ENCODE measurements at regions not wholly inside any gene's neighbourhood (a gene's known extent, or its start where the extent isn't known, plus 50 kb on each side); places are given as distances from the start of the nearest gene placed in this dataset.

GRCh38 chr7:84631913-84632312 lies 437.3 kb upstream of the SEMA3A start:
- TF ChIP-seq, protein P1, sequence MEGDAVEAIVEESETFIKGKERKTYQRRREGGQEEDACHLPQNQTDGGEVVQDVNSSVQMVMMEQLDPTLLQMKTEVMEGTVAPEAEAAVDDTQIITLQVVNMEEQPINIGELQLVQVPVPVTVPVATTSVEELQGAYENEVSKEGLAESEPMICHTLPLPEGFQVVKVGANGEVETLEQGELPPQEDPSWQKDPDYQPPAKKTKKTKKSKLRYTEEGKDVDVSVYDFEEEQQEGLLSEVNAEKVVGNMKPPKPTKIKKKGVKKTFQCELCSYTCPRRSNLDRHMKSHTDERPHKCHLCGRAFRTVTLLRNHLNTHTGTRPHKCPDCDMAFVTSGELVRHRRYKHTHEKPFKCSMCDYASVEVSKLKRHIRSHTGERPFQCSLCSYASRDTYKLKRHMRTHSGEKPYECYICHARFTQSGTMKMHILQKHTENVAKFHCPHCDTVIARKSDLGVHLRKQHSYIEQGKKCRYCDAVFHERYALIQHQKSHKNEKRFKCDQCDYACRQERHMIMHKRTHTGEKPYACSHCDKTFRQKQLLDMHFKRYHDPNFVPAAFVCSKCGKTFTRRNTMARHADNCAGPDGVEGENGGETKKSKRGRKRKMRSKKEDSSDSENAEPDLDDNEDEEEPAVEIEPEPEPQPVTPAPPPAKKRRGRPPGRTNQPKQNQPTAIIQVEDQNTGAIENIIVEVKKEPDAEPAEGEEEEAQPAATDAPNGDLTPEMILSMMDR (conservative IDR thresholded peaks at IDR 0.05) = no peak
- H3K27ac ChIP-seq = no peak overlapping the region

GRCh38 chr7:84629640-84630318 lies 435.2 kb upstream of the SEMA3A start:
- TF ChIP-seq, protein P1 (conservative IDR thresholded peaks at IDR 0.05) = no peak

GRCh38 chr7:84629216-84629615 lies 434.6 kb upstream of the SEMA3A start:
- TF ChIP-seq, protein P1 (conservative IDR thresholded peaks at IDR 0.05) = no peak
- H3K27ac ChIP-seq = no peak overlapping the region

More at GRCh38 chr7:84629640-84630318, 435.2 kb upstream of the SEMA3A start:
- H3K27ac ChIP-seq = no peak overlapping the region

DNA sequence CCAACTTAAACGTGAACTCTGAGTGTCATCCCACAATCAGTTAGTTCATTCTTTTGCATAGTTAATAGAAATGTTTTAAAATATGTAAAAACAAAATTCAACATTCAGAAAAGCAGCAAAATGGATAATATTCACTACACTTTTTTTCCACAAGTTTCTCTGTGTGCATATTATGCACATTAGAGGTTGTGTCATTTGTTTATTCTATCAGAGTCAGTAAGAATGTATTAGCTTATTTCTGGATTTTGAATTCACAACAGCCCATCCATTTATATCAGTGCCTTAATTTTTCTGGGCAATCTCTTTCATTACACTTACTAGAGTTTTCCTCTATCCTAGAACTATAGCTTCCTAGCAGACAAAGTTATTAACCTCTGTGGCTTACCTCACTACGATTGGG lies 432.7 kb upstream of the SEMA3A start:
- no peak overlapping the region for H3K27ac ChIP-seq
- TF ChIP-seq, protein P1 (conservative IDR thresholded peaks at IDR 0.05) = no peak

- TF ChIP-seq, protein P1 (conservative IDR thresholded peaks at IDR 0.05) = no peak
- no peak overlapping the region for H3K27ac ChIP-seq
Measured at GRCh38 chr7:84624927-84625326, 430.3 kb upstream of the SEMA3A start.

- TF ChIP-seq, protein P1 (conservative IDR thresholded peaks at IDR 0.05) = no peak
- H3K27ac ChIP-seq = no peak overlapping the region
Measured at GRCh38 chr7:84624527-84624926, 429.9 kb upstream of the SEMA3A start.

GRCh38 chr7:84617265-84618030 lies 422.9 kb upstream of the SEMA3A start:
- TF ChIP-seq, protein P1 (conservative IDR thresholded peaks at IDR 0.05) = no peak
- no peak overlapping the region for H3K27ac ChIP-seq
